Lung (tissue), 11 donors: ENCODE measurements at regions not wholly inside any gene's neighbourhood (a gene's known extent, or its start where the extent isn't known, plus 50 kb on each side); places are given as distances from the start of the nearest gene placed in this dataset.

Source experiments
- ATAC-seq: fragments of 200-7000 bp; cut with Tn5 transposase; one replicate; pipeline ENCODE4 v1.9.1; 2020; ENCODE audit warnings: moderate number of reproducible peaks; ENCODE audit not compliant: insufficient read depth, low FRiP score
- DNase-seq, 3 donors: peaks; one replicate each; pipeline ENCODE4 v3.0.0-alpha.2; 2013 to 2017
- H3K27ac ChIP-seq, 2 donors: one replicate each; pipeline ENCODE4 v1.5.1; 2013; ENCODE audit warnings: mild to moderate bottlenecking in 2 of 2, moderate library complexity in 2 of 2, control low read depth in 1 of 2, inconsistent platforms in 1 of 2, low read depth in 1 of 2, low read length in 1 of 2
- H3K27me3 ChIP-seq, 3 donors: one replicate each; pipeline ENCODE4 v1.5.1; 2013; ENCODE audit warnings: low read length in 2 of 3; ENCODE audit not compliant: control insufficient read depth in 3 of 3, insufficient read depth in 3 of 3
- H3K36me3 ChIP-seq, 4 donors: one replicate each; pipeline ENCODE4 v1.5.1; 2013; ENCODE audit warnings: low read length in 4 of 4, mild to moderate bottlenecking in 1 of 4, moderate library complexity in 1 of 4; ENCODE audit not compliant: control insufficient read depth in 4 of 4, insufficient read depth in 4 of 4
- H3K4me1 ChIP-seq, 5 donors: one replicate each; pipeline ENCODE4 v1.5.1; 2013; ENCODE audit warnings: low read length in 5 of 5, mild to moderate bottlenecking in 2 of 5, moderate library complexity in 1 of 5; ENCODE audit not compliant: control insufficient read depth in 5 of 5, insufficient read depth in 5 of 5
- H3K4me3 ChIP-seq: one replicate; pipeline ENCODE4 v1.5.1; 2013; ENCODE audit warnings: mild to moderate bottlenecking, control low read depth, moderate library complexity
- H3K9ac ChIP-seq, 2 donors: one replicate each; pipeline ENCODE4 v1.5.1; 2013; ENCODE audit warnings: low read length in 2 of 2, control low read depth in 1 of 2; ENCODE audit not compliant: insufficient read depth in 1 of 2
- H3K9me3 ChIP-seq, 4 donors: one replicate each; pipeline ENCODE4 v1.5.1; 2013; ENCODE audit warnings: low read length in 3 of 4, mild to moderate bottlenecking in 1 of 4, moderate library complexity in 1 of 4; ENCODE audit not compliant: control insufficient read depth in 4 of 4, insufficient read depth in 3 of 4
- WGBS, 2 donors: extraction: QIAGEN DNeasy Blood & Tissue Kit; methylation state at CpG; one replicate each; pipeline ENCODE4 v1.1.7; 2013; 5-methylcytosine and 5-hydroxymethylcytosine counted together
- TF ChIP-seq, protein P1 (sequence below): IDR thresholded peaks from 2 replicates; pipeline ENCODE4 v1.5.1; 2012; ENCODE audit warnings: mild to moderate bottlenecking; ENCODE audit errors: control extremely low read depth, extremely low read depth
- donor health status: control.
- donor health status: control.
- donor health status: Bipolar disorder and iron deficiency.
- donor health status: healthy.
- donor health status: DM: yes; HTN: yes; CAD: no.

DNA sequence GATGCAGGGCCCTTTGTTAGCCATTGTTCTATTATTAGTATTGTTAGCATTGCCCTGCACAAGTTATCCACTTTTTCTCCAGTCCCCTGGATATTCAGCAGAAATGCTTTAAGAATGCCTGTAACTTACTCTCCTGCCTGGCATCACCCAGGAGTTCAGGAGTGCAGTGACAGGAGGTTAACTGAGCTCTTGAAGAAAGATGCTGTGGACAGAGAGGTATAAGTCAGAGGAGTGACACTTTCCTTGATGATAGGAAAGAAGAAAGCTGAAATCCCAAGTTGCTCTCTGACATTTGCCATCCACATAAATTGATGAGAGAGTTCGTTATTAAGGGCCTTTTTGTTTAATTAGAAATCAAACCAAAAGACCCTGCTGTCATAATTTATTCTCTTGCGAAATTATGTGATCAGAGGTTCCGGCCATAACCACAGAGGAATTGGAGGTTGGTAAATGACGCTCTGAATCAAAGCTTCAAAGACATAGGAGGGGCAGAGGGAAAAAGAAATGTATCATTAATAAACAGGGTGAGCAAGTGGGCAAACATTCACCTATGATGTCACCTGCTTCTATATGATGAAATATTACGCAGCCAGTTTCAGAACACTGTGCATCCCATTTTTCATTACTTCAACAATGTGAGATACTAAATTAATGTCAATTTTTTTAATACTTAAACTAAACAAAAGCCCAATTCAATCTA, 230.2 kb upstream of the JADE1 start:
- TF ChIP-seq, protein P1, sequence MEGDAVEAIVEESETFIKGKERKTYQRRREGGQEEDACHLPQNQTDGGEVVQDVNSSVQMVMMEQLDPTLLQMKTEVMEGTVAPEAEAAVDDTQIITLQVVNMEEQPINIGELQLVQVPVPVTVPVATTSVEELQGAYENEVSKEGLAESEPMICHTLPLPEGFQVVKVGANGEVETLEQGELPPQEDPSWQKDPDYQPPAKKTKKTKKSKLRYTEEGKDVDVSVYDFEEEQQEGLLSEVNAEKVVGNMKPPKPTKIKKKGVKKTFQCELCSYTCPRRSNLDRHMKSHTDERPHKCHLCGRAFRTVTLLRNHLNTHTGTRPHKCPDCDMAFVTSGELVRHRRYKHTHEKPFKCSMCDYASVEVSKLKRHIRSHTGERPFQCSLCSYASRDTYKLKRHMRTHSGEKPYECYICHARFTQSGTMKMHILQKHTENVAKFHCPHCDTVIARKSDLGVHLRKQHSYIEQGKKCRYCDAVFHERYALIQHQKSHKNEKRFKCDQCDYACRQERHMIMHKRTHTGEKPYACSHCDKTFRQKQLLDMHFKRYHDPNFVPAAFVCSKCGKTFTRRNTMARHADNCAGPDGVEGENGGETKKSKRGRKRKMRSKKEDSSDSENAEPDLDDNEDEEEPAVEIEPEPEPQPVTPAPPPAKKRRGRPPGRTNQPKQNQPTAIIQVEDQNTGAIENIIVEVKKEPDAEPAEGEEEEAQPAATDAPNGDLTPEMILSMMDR: no peak
- ATAC-seq: no peak
- no peak overlapping the region for H3K4me3 ChIP-seq

DNA sequence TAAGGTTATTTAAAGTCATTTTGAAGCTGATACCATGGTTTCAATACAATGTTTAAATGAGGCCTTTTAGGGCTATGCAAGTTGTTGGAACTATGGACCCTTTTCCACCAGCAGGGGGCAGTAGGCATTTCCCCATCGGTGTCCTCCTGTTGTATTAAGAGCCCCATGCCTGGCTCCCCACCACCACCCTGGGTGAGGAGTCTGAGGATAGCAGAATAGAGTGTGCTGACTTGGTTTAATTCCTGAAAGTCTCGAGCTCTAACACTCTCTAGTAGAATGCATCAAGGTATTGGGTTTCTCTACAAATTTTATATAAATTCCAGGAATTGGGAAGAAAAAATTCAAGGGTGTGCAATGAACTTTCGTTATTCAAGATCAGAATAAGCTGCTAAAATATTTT, 234.8 kb upstream of the JADE1 start:
- TF ChIP-seq, protein P1: peak; percentile 27

More for the DNA sequence above, 230.2 kb upstream of the JADE1 start:
- WGBS, 2 donors: 69 to 71% methylated on average over 5 of the region's 5 CpGs
- no peaks in the 10 kb centered on the region for H3K36me3 ChIP-seq
- H3K4me1 ChIP-seq: peaks cover 0 to 5% (median 0%) of the 10 kb centered on the region in 5 donors
- H3K9me3 ChIP-seq: no peaks in the 10 kb centered on the region
- H3K9ac ChIP-seq: no peak overlapping the region
- no peak for DNase-seq
- no peak overlapping the region for H3K27ac ChIP-seq
- no peaks in the 10 kb centered on the region for H3K27me3 ChIP-seq

DNA sequence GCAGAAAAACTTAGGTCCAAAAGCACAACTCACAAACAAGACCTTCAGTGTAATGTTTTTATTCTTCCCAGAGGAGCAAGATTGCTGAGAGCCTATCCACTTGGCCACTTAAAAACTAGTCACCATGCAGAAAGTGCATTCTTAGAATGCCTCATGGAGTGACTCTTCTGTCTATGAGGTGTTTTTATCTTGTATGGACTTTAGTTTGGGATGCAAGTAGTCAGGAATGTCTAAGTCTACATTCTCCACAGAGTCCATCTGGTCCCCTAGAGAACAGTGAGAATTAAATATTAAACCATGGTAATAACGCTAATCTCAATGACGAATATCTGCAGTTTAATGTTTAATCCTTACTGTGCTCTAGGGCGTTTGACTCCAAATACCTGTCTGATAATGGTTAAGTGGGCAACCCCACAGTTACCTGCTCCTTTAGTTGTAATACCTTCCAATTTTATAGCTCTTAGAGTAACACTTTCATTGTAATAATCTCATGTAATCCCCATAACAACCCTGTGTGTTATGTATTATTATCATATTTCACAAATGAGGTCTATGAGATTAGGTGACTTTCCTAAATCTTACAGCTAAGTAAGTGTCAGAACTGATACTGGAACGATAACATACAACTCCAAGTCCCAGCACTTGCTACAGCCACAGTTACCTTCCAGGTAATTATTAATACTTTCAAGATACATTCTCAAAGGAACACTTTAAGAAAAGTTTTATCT, 235.6 kb upstream of the JADE1 start:
- Histone ChIP-seq H3K9me3 (no peaks in the 10 kb centered on the region), H3K36me3 (no peaks in the 10 kb centered on the region), H3K9ac (no peak overlapping the region), H3K4me3 (no peak overlapping the region), H3K27me3 (no peaks in the 10 kb centered on the region), H3K27ac (peak overlapping the region in 1 of 2 donors; percentile 62), H3K4me1 (peaks cover 0 to 17% (median 3%) of the 10 kb centered on the region in 5 donors)
- ATAC-seq (peak; percentile 31), DNase-seq (peak in 2 of 3 donors; percentile 37 to 49)
- TF ChIP-seq, protein P1: no peak
- 69 to 83% methylated on average over 4 of the region's 4 CpGs for WGBS, 2 donors

More for the DNA sequence above, 234.8 kb upstream of the JADE1 start:
- no peaks in the 10 kb centered on the region for H3K27me3 ChIP-seq
- H3K36me3 ChIP-seq: no peaks in the 10 kb centered on the region
- H3K4me1 ChIP-seq: peaks cover 0 to 17% (median 3%) of the 10 kb centered on the region in 5 donors
- H3K27ac ChIP-seq: no peak overlapping the region
- no peaks in the 10 kb centered on the region for H3K9me3 ChIP-seq
- DNase-seq (peak in 2 of 3 donors; percentile 56 to 57), ATAC-seq (no peak)
- WGBS, 2 donors: 30 to 32% methylated on average over 3 of the region's 3 CpGs
- H3K4me3 ChIP-seq: no peak overlapping the region
- H3K9ac ChIP-seq: no peak overlapping the region
